HK-2 (cell line): ENCODE measurements at regions not wholly inside any gene's neighbourhood (a gene's known extent, or its start where the extent isn't known, plus 50 kb on each side); places are given as distances from the start of the nearest gene placed in this dataset.

ENCODE experiments used
- DNase-seq: peaks from one replicate; pipeline ENCODE4 v3.0.0-alpha.2; 2018; ENCODE audit not compliant: unreplicated experiment

- no peak for DNase-seq
Observed at GRCh38 chr2:238985041-238985729, 137.3 kb downstream of the TWIST2 start.

GRCh38 chr2:238985931-238986446, 138.1 kb downstream of the TWIST2 start:
- no peak for DNase-seq

DNA sequence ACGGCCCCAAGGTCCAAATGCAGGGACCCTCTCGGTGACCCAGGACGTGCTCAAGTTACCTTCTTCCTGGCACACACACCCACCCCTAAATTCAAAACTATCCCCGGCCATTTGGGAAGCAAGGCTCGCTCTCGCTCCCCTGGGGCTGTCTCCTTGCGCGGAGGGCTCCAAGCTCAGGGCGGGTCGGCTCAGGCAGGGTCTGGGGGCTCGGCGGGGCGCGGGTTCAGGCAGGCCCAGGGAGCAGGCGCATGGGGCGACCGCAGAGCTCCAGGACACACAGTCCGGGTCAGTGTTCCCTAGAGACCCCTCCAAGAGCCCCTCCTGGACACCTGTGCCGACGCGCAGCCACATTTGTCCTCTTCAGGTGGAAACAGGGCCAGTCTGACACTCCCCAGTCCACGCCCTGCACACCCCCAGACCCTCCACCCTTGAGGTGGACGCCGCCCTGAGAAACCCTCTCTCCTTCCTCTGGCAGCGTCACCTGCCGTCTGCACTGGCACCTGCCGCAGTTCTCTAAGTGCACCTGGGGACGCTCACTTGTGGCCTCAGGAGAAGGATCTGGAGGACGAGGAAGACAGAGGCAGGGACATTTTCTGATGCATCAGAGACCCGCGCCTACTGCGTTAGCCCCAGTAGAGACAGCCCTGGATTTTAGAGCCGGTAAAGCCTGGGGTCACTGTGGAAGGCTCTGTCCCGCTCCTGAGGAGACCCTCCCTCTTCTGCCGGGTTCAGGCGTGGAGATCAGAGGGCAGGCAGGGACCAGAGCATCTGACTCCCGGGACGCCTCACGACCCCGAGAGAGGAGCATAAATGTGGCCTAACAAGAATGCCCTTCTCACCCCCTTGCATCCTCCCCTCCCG, 138.8 kb downstream of the TWIST2 start:
- no peak for DNase-seq

GRCh38 chr2:238987352-238987981, 139.6 kb downstream of the TWIST2 start:
- DNase-seq = no peak

- no peak for DNase-seq
Observed at GRCh38 chr2:238988105-238988504, 140.2 kb downstream of the TWIST2 start.

GRCh38 chr2:238988752-238989151, 140.9 kb downstream of the TWIST2 start:
- no peak for DNase-seq

DNA sequence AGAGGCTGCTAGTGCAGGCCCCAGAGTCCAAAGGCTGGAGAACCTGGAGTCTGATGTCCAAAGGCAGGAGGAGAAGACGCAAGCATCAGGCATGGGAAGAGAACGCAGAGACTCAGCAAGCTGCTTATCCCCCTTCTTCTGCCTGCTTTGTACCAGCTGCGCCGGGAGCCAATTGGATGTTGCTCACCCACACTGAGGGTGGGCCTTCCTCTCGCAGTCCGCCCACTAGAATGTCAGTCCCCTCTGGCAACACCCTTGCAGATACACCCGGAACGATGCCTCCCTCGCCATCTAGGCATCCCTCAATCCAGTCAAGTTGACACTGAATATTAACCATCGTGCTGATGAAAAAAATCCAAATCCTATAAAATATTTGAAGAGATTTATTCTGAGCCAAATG, 141.6 kb downstream of the TWIST2 start:
- DNase-seq = no peak

DNA sequence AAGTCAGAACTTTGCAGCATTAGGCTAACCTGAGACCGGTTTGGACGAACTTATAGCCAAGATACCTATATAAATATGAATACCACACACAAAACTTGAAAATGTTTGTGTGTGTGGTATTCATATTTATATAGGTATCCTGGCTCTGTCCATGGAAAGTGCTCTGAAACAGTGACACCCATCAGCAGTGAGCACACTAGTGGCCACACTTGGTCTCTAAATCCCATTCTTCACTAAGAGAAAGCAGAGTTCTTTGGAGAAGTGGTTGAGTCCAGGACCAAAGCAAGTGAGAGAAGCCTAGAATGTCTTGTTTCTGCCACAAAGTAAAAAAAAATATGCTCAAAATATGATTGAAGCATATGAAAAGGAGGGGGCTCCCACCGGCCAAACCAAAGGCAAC, 146.5 kb downstream of the TWIST2 start:
- no peak for DNase-seq

DNA sequence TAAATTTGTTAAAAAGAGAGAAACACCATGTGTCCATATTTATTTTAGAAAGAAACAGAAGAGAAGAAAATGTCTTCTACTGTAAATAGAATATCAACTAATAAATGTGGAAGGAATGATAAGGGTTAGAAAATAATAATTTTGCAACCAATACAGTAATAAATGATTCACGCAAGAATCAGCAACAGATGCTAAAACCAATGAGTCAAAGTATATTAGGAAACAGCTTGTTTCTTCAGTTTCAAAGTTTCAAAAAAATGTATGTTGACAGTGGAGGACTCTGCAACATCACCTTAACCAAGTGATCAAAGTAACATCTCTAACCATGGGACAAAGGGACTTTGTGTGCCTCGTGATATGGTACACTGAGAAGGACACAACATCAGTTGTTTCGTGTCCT, 147.0 kb downstream of the TWIST2 start:
- no peak for DNase-seq

DNA sequence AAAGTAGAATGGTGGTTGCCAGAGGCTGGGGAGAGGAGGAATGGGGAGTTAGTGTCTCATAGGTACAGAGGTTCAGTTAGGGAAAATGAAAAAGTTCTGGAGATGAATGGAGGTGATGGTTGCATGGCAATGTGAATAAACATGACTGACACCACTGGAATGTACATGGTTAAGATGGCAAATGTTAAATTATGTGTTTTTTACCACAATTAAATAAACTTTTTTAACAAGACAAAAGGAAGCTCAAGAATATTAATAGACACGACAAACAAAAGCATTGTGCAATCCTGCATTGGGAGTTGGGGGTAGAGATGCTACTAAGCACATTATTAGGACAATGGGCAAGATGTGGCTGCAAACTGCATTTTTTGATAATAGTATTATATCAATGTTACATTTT, 147.7 kb downstream of the TWIST2 start:
- DNase-seq = no peak

- DNase-seq = no peak
Observed at GRCh38 chr2:238996331-238997136, 148.6 kb downstream of the TWIST2 start.

GRCh38 chr2:238997137-238997390, 149.2 kb downstream of the TWIST2 start:
- no peak for DNase-seq

DNA sequence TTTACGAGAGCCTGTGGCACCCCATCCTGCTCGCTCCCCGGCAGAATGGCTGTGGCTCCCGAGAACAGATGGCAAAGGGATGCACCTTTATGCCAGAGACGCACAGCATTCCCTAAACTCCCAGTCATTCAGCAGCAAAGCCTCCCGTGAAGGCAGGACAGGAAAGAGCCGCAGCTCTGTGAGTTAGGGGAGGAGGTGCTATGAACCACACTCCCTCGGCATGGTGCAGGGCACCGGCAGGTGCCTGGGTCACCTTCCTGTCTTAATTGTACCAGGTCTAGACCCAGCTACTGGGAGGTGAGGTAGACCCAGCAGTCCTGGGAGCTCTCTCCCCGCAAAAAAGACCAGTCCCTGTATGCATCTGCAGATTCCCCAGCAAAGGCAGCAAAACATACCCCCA, 149.8 kb downstream of the TWIST2 start:
- DNase-seq = no peak
